Progenitor cell of endocrine pancreas (in vitro differentiated cells): ENCODE measurements at regions not wholly inside any gene's neighbourhood (a gene's known extent, or its start where the extent isn't known, plus 50 kb on each side); places are given as distances from the start of the nearest gene placed in this dataset.

Experiments
- DNase-seq: peaks from one replicate; pipeline ENCODE4 v3.0.0; 2021; ENCODE audit warnings: low spot score; ENCODE audit not compliant: unreplicated experiment
- H3K27ac Mint-ChIP-seq: 2 replicates; pipeline ENCODE4 v1.8.0; 2021; ENCODE audit warnings: mild to moderate bottlenecking, moderate library complexity, mixed read lengths
- H3K27me3 Mint-ChIP-seq: 2 replicates; pipeline ENCODE4 v1.8.0; 2021; ENCODE audit warnings: mixed read lengths
- H3K36me3 Mint-ChIP-seq: 2 replicates; pipeline ENCODE4 v1.8.0; 2022; ENCODE audit warnings: mixed read lengths; ENCODE audit not compliant: insufficient read depth
- H3K4me1 Mint-ChIP-seq: 2 replicates; pipeline ENCODE4 v1.8.0; 2021; ENCODE audit warnings: low read depth, mixed read lengths
- H3K4me3 Mint-ChIP-seq: 2 replicates; pipeline ENCODE4 v1.8.0; 2021; ENCODE audit warnings: low read depth, mild to moderate bottlenecking, moderate library complexity, mixed read lengths
- H3K9me3 Mint-ChIP-seq: 2 replicates; pipeline ENCODE4 v1.8.0; 2021; ENCODE audit warnings: low read depth, mixed read lengths
- CTCF ChIP-seq: fragments of 200-600 bp; sonication (generic); IDR thresholded peaks from one replicate; pipeline ENCODE4 v1.5.0; 2021; ENCODE audit warnings: antibody characterized with exemption, mild to moderate bottlenecking; ENCODE audit not compliant: unreplicated experiment

- Mint-ChIP-seq H3K9me3 (no peaks in the 10 kb centered on the region), H3K27me3 (peaks cover 3% of the 10 kb centered on the region), H3K36me3 (no peaks in the 10 kb centered on the region), H3K27ac (no peak overlapping the region), H3K4me1 (no peaks in the 10 kb centered on the region), H3K4me3 (no peak overlapping the region)
- TF ChIP-seq CTCF, result no peak
- no peak for DNase-seq
Measured at GRCh38 chr2:181139831-181140230, 159.4 kb downstream of the UBE2E3 start.

- no peaks in the 10 kb centered on the region for H3K36me3 Mint-ChIP-seq
- no peak overlapping the region for H3K27ac Mint-ChIP-seq
- H3K9me3 Mint-ChIP-seq, result no peaks in the 10 kb centered on the region
- DNase-seq, result no peak
- H3K4me1 Mint-ChIP-seq, result no peaks in the 10 kb centered on the region
- TF ChIP-seq CTCF, result no peak
- peaks cover 3% of the 10 kb centered on the region for H3K27me3 Mint-ChIP-seq
- H3K4me3 Mint-ChIP-seq, result no peak overlapping the region
Measured at GRCh38 chr2:181140414-181140813, 160.0 kb downstream of the UBE2E3 start.

GRCh38 chr2:181140928-181141327, 160.5 kb downstream of the UBE2E3 start:
- Mint-ChIP-seq H3K4me3 (no peak overlapping the region), H3K27me3 (peaks cover 3% of the 10 kb centered on the region), H3K27ac (no peak overlapping the region), H3K36me3 (no peaks in the 10 kb centered on the region), H3K4me1 (no peaks in the 10 kb centered on the region), H3K9me3 (no peaks in the 10 kb centered on the region)
- no peak for DNase-seq
- no peak for TF ChIP-seq CTCF

- no peaks in the 10 kb centered on the region for H3K9me3 Mint-ChIP-seq
- no peak overlapping the region for H3K4me3 Mint-ChIP-seq
- DNase-seq, result no peak
- no peaks in the 10 kb centered on the region for H3K36me3 Mint-ChIP-seq
- H3K27me3 Mint-ChIP-seq, result peaks cover 3% of the 10 kb centered on the region
- H3K4me1 Mint-ChIP-seq, result no peaks in the 10 kb centered on the region
- H3K27ac Mint-ChIP-seq, result no peak overlapping the region
- no peak for TF ChIP-seq CTCF
Measured at GRCh38 chr2:181141676-181142075, 161.3 kb downstream of the UBE2E3 start.

- Mint-ChIP-seq H3K9me3 (no peaks in the 10 kb centered on the region), H3K27ac (no peak overlapping the region), H3K27me3 (peaks cover 3% of the 10 kb centered on the region), H3K4me1 (no peaks in the 10 kb centered on the region), H3K36me3 (no peaks in the 10 kb centered on the region), H3K4me3 (no peak overlapping the region)
- TF ChIP-seq CTCF, result no peak
- DNase-seq, result no peak
Measured at GRCh38 chr2:181142514-181142913, 162.1 kb downstream of the UBE2E3 start.
